PC-3 (cell line): ENCODE measurements at regions not wholly inside any gene's neighbourhood (a gene's known extent, or its start where the extent isn't known, plus 50 kb on each side); places are given as distances from the start of the nearest gene placed in this dataset.

Experiments used
- EZH2 ChIP-seq: fragments of 300-600 bp; sonication (generic); IDR thresholded peaks from one replicate; pipeline ENCODE4 v1.6.1; 2017; ENCODE audit warnings: antibody characterized with exemption, mild to moderate bottlenecking, low read length; ENCODE audit not compliant: unreplicated experiment
- EZH2phosphoT487 ChIP-seq: fragments of 300-600 bp; sonication (generic); IDR thresholded peaks from 2 replicates; pipeline ENCODE4 v1.6.1; 2018; ENCODE audit warnings: mild to moderate bottlenecking, antibody characterized with exemption, low read length, borderline replicate concordance
- TF ChIP-seq, protein P1 (sequence below): fragments of 300-600 bp; sonication (generic); conservative IDR thresholded peaks from 2 replicates; pipeline ENCODE4 v1.5.1; 2017; ENCODE audit warnings: antibody characterized with exemption, low read depth, mild to moderate bottlenecking, low read length

DNA sequence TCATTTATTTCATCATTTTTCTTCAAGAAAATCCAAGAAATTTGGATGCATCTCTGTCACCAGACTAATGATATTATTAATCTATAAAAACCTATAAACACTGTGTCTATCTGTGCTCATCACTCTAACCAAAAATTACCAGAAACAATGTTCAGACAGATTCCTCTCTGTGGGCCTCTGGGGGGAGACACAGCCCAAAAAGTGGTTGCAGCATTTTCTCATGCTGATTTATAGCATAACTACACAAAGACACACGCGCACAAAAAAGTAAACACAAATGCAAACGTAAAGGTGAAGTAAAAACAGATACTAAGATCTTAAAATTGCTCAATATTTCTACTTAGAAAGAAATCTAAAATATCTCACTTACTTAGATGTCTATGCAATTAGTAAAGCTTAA, 976.0 kb downstream of the GBE1 start:
- TF ChIP-seq, protein P1, sequence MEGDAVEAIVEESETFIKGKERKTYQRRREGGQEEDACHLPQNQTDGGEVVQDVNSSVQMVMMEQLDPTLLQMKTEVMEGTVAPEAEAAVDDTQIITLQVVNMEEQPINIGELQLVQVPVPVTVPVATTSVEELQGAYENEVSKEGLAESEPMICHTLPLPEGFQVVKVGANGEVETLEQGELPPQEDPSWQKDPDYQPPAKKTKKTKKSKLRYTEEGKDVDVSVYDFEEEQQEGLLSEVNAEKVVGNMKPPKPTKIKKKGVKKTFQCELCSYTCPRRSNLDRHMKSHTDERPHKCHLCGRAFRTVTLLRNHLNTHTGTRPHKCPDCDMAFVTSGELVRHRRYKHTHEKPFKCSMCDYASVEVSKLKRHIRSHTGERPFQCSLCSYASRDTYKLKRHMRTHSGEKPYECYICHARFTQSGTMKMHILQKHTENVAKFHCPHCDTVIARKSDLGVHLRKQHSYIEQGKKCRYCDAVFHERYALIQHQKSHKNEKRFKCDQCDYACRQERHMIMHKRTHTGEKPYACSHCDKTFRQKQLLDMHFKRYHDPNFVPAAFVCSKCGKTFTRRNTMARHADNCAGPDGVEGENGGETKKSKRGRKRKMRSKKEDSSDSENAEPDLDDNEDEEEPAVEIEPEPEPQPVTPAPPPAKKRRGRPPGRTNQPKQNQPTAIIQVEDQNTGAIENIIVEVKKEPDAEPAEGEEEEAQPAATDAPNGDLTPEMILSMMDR: peak; percentile 87
- TF ChIP-seq EZH2phosphoT487: no peak
- no peak for TF ChIP-seq EZH2
